A549 (cell line): ENCODE measurements at regions not wholly inside any gene's neighbourhood (a gene's known extent, or its start where the extent isn't known, plus 50 kb on each side); places are given as distances from the start of the nearest gene placed in this dataset.

Experiments used
- ATAC-seq, 2 experiments: fragments of 200-7000 bp in 1 of 2; fragments of >200 bp in 1 of 2; cut with Nextera tagmentation in 1 of 2; cut with Tn5 transposase in 1 of 2; 3 replicates each; pipeline versions ENCODE4 v1.8.0 to v1.9.1; 2018 to 2020; ENCODE audit warnings: mild to moderate bottlenecking in 1 of 2, moderate library complexity in 1 of 2
- CTCF ChIA-PET: fragments of 300-600 bp; sonication (Branson Sonifier 250); formaldehyde crosslinking; extraction: SDS; loops from one replicate; lab custom pipeline; 2021; ENCODE audit warnings: antibody characterized with exemption, inconsistent platforms; lab: Yijun Ruan, JAX
- POLR2A ChIA-PET: fragments of 350-600 bp; formaldehyde crosslinking; extraction: SDS; loops from one replicate; lab custom pipeline; 2021; ENCODE audit warnings: antibody characterized with exemption, inconsistent platforms; lab: Yijun Ruan, JAX
- DNase-seq, 2 experiments: peaks; one replicate each; pipeline versions ENCODE4 v3.0.0 to v3.0.0-alpha.2; 2011 to 2016; ENCODE audit warnings: low read depth in 1 of 2, low spot score in 1 of 2
- FAIRE-seq: peaks from 2 replicates; lab custom pipeline; 2011; peaks lifted over from hg19 to GRCh38; lab: Jason Lieb, UNC
- H3K27ac ChIP-seq, 2 experiments: fragments of >200 bp; sonication (Bioruptor Twin); formaldehyde crosslinking; 3 replicates each; pipeline ENCODE4 v1.5.1; 2016 to 2017
- H3K4me1 ChIP-seq: fragments of >200 bp; sonication (Bioruptor Twin); formaldehyde crosslinking; 3 replicates; pipeline ENCODE4 v1.6.1; 2016
- H3K4me2 ChIP-seq: fragments of >200 bp; sonication (Bioruptor Twin); formaldehyde crosslinking; 3 replicates; pipeline ENCODE4 v1.6.1; 2016
- H3K4me3 ChIP-seq: fragments of >200 bp; sonication (Bioruptor Twin); formaldehyde crosslinking; 3 replicates; pipeline ENCODE4 v1.5.1; 2016
- H3K9me3 ChIP-seq: fragments of >200 bp; sonication (Bioruptor Twin); formaldehyde crosslinking; 3 replicates; pipeline ENCODE4 v1.6.1; 2016
- BCL3 ChIP-seq: fragments of >200 bp; sonication (Bioruptor Twin); formaldehyde crosslinking; IDR thresholded peaks from 3 replicates; pipeline ENCODE4 v1.6.1; 2016
- BHLHE40 ChIP-seq: IDR thresholded peaks from 2 replicates; pipeline ENCODE4 v1.6.1; 2012; ENCODE audit warnings: low read depth, low read length, inconsistent platforms
- CBX2 ChIP-seq: fragments of 200-600 bp; sonication (generic); IDR thresholded peaks from 2 replicates; pipeline ENCODE4 v1.6.1; 2016; ENCODE audit warnings: low read depth, mild to moderate bottlenecking, borderline replicate concordance
- CEBPB ChIP-seq, 2 experiments: fragments of >200 bp in 1 of 2; sonication (Bioruptor Twin) in 1 of 2; formaldehyde crosslinking in 1 of 2; IDR thresholded peaks; 2 replicates each; pipeline ENCODE4 v1.6.1; 2012 to 2016
- CHD2 ChIP-seq: fragments of 150-350 bp; IDR thresholded peaks from 2 replicates; pipeline ENCODE4 v1.6.1; 2014; ENCODE audit warnings: low read length; ENCODE audit not compliant: partially characterized antibody
- CHD4 ChIP-seq: fragments of 200-600 bp; sonication (generic); IDR thresholded peaks from 2 replicates; pipeline ENCODE4 v1.6.1; 2016; ENCODE audit warnings: antibody characterized with exemption, mild to moderate bottlenecking, borderline replicate concordance
- FOSL2 ChIP-seq, 2 experiments: fragments of 450-650 bp in 1 of 2; fragments of >200 bp in 1 of 2; sonication (Bioruptor Twin) in 1 of 2; formaldehyde crosslinking; IDR thresholded peaks; 2 replicates each; pipeline versions ENCODE4 v1.5.0 to v1.6.1; 2016 to 2020; ENCODE audit warnings: mild to moderate bottlenecking in 1 of 2, moderate library complexity in 1 of 2
- FOXS1 ChIP-seq: fragments of 250-450 bp; sonication (Bioruptor Pico); IDR thresholded peaks from 2 replicates; pipeline ENCODE4 v1.5.0; 2020; ENCODE audit warnings: mild to moderate bottlenecking, moderate library complexity
- GATA3 ChIP-seq: IDR thresholded peaks from 2 replicates; pipeline ENCODE4 v1.6.1; 2012; ENCODE audit warnings: borderline replicate concordance
- HES2 ChIP-seq: fragments of >200 bp; sonication (Bioruptor Twin); formaldehyde crosslinking; IDR thresholded peaks from 2 replicates; pipeline ENCODE4 v1.6.1; 2016
- HOXB13 ChIP-seq: fragments of 250-450 bp; sonication (Bioruptor Pico); IDR thresholded peaks from 2 replicates; pipeline ENCODE4 v1.5.0; 2020; ENCODE audit warnings: low read depth, mild to moderate bottlenecking, moderate library complexity
- JUNB ChIP-seq: fragments of >200 bp; sonication (Bioruptor Twin); formaldehyde crosslinking; IDR thresholded peaks from 2 replicates; pipeline ENCODE4 v1.6.1; 2016
- NFE2L2 ChIP-seq: fragments of 150-350 bp; conservative IDR thresholded peaks from 2 replicates; pipeline ENCODE4 v1.6.1; 2014; ENCODE audit warnings: low read length
- PHF8 ChIP-seq: fragments of 200-600 bp; sonication (generic); IDR thresholded peaks from 2 replicates; pipeline ENCODE4 v1.6.1; 2016; ENCODE audit warnings: low read depth, mild to moderate bottlenecking, antibody characterized with exemption, moderate library complexity, borderline replicate concordance
- TFCP2L1 ChIP-seq: fragments of 250-450 bp; sonication (Bioruptor Pico); IDR thresholded peaks from 2 replicates; pipeline ENCODE4 v1.5.0; 2021; ENCODE audit warnings: mild to moderate bottlenecking
- USF2 ChIP-seq: fragments of 450-650 bp; IDR thresholded peaks from 2 replicates; pipeline ENCODE4 v1.6.1; 2014; ENCODE audit warnings: antibody characterized with exemption
- ZNF302 ChIP-seq: fragments of 250-450 bp; sonication (Bioruptor Pico); IDR thresholded peaks from 2 replicates; pipeline ENCODE4 v1.9.0; 2021; ENCODE audit warnings: inconsistent platforms, mild to moderate bottlenecking, moderate library complexity
- WGBS: methylation state at CpG from one replicate; pipeline ENCODE4 v1.1.6; 2017; ENCODE audit errors: missing lambda C conversion rate; 5-methylcytosine and 5-hydroxymethylcytosine counted together
- TF ChIP-seq, protein P1 (sequence below): fragments of 200-600 bp; sonication (generic); IDR thresholded peaks from 2 replicates; pipeline ENCODE4 v1.6.1; 2016; ENCODE audit warnings: antibody characterized with exemption, mild to moderate bottlenecking, moderate library complexity
- TF ChIP-seq, protein P2 (sequence below): fragments of 150-350 bp; IDR thresholded peaks from 2 replicates; pipeline ENCODE4 v1.6.1; 2014; ENCODE audit warnings: low read depth, mild to moderate bottlenecking, low read length
- TF ChIP-seq, protein P3 (sequence below): fragments of 250-450 bp; sonication (Bioruptor Pico); IDR thresholded peaks from 2 replicates; pipeline ENCODE4 v1.5.0; 2021; ENCODE audit warnings: mild to moderate bottlenecking, moderate library complexity, borderline replicate concordance
- TF ChIP-seq, protein P4 (sequence below): IDR thresholded peaks from 2 replicates; pipeline ENCODE4 v1.6.1; 2012
- TF ChIP-seq, protein P5 (sequence below): fragments of 250-450 bp; sonication (Bioruptor Pico); IDR thresholded peaks from 2 replicates; pipeline ENCODE4 v1.5.0; 2020; ENCODE audit warnings: low read depth, mild to moderate bottlenecking, moderate library complexity

GRCh38 chr4:15147714-15148113 lies 145.4 kb downstream of the CPEB2 start:
- ChIA-PET CTCF (no interaction called here), POLR2A (no interaction called here)
- no peak overlapping the region for H3K4me2 ChIP-seq
- no peak for ATAC-seq
- peaks cover 21% of the 10 kb centered on the region for H3K4me1 ChIP-seq
- no peak overlapping the region for H3K4me3 ChIP-seq
- H3K9me3 ChIP-seq: no peaks in the 10 kb centered on the region
- TF ChIP-seq PHF8: no peak
- no peak for TF ChIP-seq BHLHE40
- TF ChIP-seq HES2: no peak
- TF ChIP-seq, protein P1, sequence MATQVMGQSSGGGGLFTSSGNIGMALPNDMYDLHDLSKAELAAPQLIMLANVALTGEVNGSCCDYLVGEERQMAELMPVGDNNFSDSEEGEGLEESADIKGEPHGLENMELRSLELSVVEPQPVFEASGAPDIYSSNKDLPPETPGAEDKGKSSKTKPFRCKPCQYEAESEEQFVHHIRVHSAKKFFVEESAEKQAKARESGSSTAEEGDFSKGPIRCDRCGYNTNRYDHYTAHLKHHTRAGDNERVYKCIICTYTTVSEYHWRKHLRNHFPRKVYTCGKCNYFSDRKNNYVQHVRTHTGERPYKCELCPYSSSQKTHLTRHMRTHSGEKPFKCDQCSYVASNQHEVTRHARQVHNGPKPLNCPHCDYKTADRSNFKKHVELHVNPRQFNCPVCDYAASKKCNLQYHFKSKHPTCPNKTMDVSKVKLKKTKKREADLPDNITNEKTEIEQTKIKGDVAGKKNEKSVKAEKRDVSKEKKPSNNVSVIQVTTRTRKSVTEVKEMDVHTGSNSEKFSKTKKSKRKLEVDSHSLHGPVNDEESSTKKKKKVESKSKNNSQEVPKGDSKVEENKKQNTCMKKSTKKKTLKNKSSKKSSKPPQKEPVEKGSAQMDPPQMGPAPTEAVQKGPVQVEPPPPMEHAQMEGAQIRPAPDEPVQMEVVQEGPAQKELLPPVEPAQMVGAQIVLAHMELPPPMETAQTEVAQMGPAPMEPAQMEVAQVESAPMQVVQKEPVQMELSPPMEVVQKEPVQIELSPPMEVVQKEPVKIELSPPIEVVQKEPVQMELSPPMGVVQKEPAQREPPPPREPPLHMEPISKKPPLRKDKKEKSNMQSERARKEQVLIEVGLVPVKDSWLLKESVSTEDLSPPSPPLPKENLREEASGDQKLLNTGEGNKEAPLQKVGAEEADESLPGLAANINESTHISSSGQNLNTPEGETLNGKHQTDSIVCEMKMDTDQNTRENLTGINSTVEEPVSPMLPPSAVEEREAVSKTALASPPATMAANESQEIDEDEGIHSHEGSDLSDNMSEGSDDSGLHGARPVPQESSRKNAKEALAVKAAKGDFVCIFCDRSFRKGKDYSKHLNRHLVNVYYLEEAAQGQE: no peak
- TF ChIP-seq, protein P2, sequence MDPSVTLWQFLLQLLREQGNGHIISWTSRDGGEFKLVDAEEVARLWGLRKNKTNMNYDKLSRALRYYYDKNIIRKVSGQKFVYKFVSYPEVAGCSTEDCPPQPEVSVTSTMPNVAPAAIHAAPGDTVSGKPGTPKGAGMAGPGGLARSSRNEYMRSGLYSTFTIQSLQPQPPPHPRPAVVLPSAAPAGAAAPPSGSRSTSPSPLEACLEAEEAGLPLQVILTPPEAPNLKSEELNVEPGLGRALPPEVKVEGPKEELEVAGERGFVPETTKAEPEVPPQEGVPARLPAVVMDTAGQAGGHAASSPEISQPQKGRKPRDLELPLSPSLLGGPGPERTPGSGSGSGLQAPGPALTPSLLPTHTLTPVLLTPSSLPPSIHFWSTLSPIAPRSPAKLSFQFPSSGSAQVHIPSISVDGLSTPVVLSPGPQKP: no peak
- TF ChIP-seq TFCP2L1 (CRISPR knock-in tag): no peak
- TF ChIP-seq CHD2: no peak
- TF ChIP-seq, protein P3, sequence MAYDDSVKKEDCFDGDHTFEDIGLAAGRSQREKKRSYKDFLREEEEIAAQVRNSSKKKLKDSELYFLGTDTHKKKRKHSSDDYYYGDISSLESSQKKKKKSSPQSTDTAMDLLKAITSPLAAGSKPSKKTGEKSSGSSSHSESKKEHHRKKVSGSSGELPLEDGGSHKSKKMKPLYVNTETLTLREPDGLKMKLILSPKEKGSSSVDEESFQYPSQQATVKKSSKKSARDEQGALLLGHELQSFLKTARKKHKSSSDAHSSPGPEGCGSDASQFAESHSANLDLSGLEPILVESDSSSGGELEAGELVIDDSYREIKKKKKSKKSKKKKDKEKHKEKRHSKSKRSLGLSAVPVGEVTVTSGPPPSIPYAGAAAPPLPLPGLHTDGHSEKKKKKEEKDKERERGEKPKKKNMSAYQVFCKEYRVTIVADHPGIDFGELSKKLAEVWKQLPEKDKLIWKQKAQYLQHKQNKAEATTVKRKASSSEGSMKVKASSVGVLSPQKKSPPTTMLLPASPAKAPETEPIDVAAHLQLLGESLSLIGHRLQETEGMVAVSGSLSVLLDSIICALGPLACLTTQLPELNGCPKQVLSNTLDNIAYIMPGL (CRISPR knock-in tag): no peak
- TF ChIP-seq USF2: no peak
- TF ChIP-seq CBX2: no peak
- no peak for TF ChIP-seq CHD4
- no peak for TF ChIP-seq FOXS1 (CRISPR knock-in tag)
- 96% methylated on average over 5 of the region's 5 CpGs for WGBS
- no peak for DNase-seq
- peak overlapping the region in 1 of 2 experiments; percentile 92; a peak in 4 of 6 replicates for H3K27ac ChIP-seq
- no peak for FAIRE-seq

DNA sequence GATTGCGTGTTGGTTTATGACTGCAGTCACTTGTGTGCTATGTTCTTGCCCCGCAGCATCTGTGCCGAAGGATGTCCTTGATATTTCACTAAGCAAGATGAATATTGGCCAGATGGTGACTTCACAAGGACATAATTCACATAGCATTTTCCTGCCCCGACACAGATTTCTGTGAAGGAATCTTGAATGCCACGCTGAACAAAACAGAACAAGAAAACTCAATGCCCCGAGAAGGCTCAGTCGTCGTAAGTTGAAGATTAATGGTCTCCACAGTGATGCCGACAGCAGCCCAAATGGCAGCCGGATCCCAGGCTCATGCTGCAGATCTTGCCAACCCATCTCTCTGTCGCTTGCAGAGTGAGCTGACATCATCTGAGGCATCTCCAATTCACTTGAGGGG lies 145.9 kb downstream of the CPEB2 start:
- H3K4me2 ChIP-seq: no peak overlapping the region
- ATAC-seq (no peak), FAIRE-seq (no peak), DNase-seq (no peak)
- H3K4me3 ChIP-seq: no peak overlapping the region
- POLR2A ChIA-PET: no interaction called here
- WGBS: 96% methylated on average over 11 of the region's 11 CpGs
- peak overlapping the region; percentile 92 to 95 for H3K27ac ChIP-seq
- H3K9me3 ChIP-seq: no peaks in the 10 kb centered on the region
- peaks cover 21% of the 10 kb centered on the region for H3K4me1 ChIP-seq
- CTCF ChIA-PET: interaction anchor here (1.2 kb wide), 1 partner anchor 27 kb away, joined by 3 read pairs; no protein-coding TSS in a partner anchor
- TF ChIP-seq BCL3: no peak
- TF ChIP-seq, protein P4, sequence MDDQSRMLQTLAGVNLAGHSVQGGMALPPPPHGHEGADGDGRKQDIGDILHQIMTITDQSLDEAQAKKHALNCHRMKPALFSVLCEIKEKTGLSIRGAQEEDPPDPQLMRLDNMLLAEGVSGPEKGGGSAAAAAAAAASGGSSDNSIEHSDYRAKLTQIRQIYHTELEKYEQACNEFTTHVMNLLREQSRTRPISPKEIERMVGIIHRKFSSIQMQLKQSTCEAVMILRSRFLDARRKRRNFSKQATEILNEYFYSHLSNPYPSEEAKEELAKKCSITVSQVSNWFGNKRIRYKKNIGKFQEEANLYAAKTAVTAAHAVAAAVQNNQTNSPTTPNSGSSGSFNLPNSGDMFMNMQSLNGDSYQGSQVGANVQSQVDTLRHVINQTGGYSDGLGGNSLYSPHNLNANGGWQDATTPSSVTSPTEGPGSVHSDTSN: no peak
- no peak for TF ChIP-seq ZNF302 (CRISPR knock-in tag)
- no peak for TF ChIP-seq HOXB13 (CRISPR knock-in tag)
- TF ChIP-seq FOSL2 (IDR thresholded peaks at IDR 0.05): no peak
- no peak for TF ChIP-seq FOSL2 (CRISPR knock-in tag; IDR thresholded peaks at IDR 0.05)
- no peak for TF ChIP-seq CEBPB (IDR thresholded peaks at IDR 0.05)
- no peak for TF ChIP-seq JUNB
- no peak for TF ChIP-seq NFE2L2
- TF ChIP-seq, protein P3 (CRISPR knock-in tag): no peak
- TF ChIP-seq GATA3: no peak
- TF ChIP-seq, protein P5, sequence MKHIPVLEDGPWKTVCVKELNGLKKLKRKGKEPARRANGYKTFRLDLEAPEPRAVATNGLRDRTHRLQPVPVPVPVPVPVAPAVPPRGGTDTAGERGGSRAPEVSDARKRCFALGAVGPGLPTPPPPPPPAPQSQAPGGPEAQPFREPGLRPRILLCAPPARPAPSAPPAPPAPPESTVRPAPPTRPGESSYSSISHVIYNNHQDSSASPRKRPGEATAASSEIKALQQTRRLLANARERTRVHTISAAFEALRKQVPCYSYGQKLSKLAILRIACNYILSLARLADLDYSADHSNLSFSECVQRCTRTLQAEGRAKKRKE (CRISPR knock-in tag): no peak
